GM19372 (cell line): ENCODE measurements at regions not wholly inside any gene's neighbourhood (a gene's known extent, or its start where the extent isn't known, plus 50 kb on each side); places are given as distances from the start of the nearest gene placed in this dataset.

Source experiments
- ATAC-seq: cut with Tn5 transposase; IDR thresholded peaks from one replicate; pipeline ENCODE4 v1.9.1; 2021; ENCODE audit warnings: mild to moderate bottlenecking, low read depth, moderate library complexity; ENCODE audit not compliant: unreplicated experiment

- no peak for ATAC-seq
Observed at GRCh38 chr1:182137546-182137945, 76.0 kb upstream of the ZNF648 start.

GRCh38 chr1:182135946-182136345 is 74.4 kb upstream of the ZNF648 start:
- no peak for ATAC-seq

GRCh38 chr1:182134257-182134656 is 72.7 kb upstream of the ZNF648 start:
- ATAC-seq: no peak

- no peak for ATAC-seq
Observed at GRCh38 chr1:182133181-182133580, 71.7 kb upstream of the ZNF648 start.

- no peak for ATAC-seq
Observed at GRCh38 chr1:182129398-182129797, 67.9 kb upstream of the ZNF648 start.

- ATAC-seq: no peak
Observed at GRCh38 chr1:182128502-182128901, 67.0 kb upstream of the ZNF648 start.

GRCh38 chr1:182127656-182128055 is 66.1 kb upstream of the ZNF648 start:
- ATAC-seq: no peak

GRCh38 chr1:182126272-182126800 is 64.8 kb upstream of the ZNF648 start:
- ATAC-seq: no peak

GRCh38 chr1:182122913-182123260 is 61.4 kb upstream of the ZNF648 start:
- no peak for ATAC-seq

- no peak for ATAC-seq
Observed at GRCh38 chr1:182122256-182122912, 60.9 kb upstream of the ZNF648 start.

GRCh38 chr1:182121787-182122186 is 60.3 kb upstream of the ZNF648 start:
- no peak for ATAC-seq

GRCh38 chr1:182120411-182121258 is 59.1 kb upstream of the ZNF648 start:
- no peak for ATAC-seq

GRCh38 chr1:182119631-182120030 is 58.1 kb upstream of the ZNF648 start:
- no peak for ATAC-seq

GRCh38 chr1:182118851-182119250 is 57.3 kb upstream of the ZNF648 start:
- ATAC-seq: no peak

- ATAC-seq: no peak
Observed at GRCh38 chr1:182114627-182115023, 53.1 kb upstream of the ZNF648 start.

GRCh38 chr1:182113879-182114626 is 52.5 kb upstream of the ZNF648 start:
- no peak for ATAC-seq

GRCh38 chr1:182111496-182111895 is 50.0 kb upstream of the ZNF648 start:
- no peak for ATAC-seq
